ENCODE measurements at regions not wholly inside any gene's neighbourhood (a gene's known extent, or its start where the extent isn't known, plus 50 kb on each side); places are given as distances from the start of the nearest gene placed in this dataset.

GRCh38 chr6:84524636-84525035 is 239.8 kb downstream of the TBX18 start:
- DNase-seq (ENCODE audit: low read depth): no peak

- DNase-seq (ENCODE audit: low read depth): peak; percentile 80
These were observed 242.3 kb downstream of the TBX18 start for GRCh38 chr6:84522135-84522549.

GRCh38 chr6:84521511-84521910 is 242.9 kb downstream of the TBX18 start:
- DNase-seq (ENCODE audit: low read depth): no peak

GRCh38 chr6:84517741-84518530 is 246.5 kb downstream of the TBX18 start:
- no peak for DNase-seq (ENCODE audit: low read depth)

- DNase-seq (ENCODE audit: low read depth): no peak
These were observed 248.2 kb downstream of the TBX18 start for GRCh38 chr6:84516154-84516553.

DNA sequence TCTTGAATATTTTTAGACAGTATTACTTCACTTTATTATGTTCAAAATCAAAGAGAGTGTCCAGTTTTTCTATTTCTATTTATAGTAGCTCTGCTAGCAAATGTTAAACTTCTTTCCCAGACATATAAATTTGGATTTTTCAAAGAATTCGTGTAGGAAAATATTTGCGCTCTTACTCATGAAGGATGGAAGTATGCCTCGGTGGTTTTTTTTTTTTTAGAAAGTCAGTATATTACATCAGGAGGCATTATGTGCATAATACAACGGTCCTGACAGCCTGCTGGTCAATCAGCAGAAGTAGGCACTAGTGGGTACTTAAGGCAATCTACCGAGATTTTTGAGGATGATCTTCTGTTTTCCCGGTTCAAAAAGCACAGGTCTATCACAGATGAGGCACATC is 249.3 kb downstream of the TBX18 start:
- DNase-seq (ENCODE audit: low read depth): no peak

DNA sequence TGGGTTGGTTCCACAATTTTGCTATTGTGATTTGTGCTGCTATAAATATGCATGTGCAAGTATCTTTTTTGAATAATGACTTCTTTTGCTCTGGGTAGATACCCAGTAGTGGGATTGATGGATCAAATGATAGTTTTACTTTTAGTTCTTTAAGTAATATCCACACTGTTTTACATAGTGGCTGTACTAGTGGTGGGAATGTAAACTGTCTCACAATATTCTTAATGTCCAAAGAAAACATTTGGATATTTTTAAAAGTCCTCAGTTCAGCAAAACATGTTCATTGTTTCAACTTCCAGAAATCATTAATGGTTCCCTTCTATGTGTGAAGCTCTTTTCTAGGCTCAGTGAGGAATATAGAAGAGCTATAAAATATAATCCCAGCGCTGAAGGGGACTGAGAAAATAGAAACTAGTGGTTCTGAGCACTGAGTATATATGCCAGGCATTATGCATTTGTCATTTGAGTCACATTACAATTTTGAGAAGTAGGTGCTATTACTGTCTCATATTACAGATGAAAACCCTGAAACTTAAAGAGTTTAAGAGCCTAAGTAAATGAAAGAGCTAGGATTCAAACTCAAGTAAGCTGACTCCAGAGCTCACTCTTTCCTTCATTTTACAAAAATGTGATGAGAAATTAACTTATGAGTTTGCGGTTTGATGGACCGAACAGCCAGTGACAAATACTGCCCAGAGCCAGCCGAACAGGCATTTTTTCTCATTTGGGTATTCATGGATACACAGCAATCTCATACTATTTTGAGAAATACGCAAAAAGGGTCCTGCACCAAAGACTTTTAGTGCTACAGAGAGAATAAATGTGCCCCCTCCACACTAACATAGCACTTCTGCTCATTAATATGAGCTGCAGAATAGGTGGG is 250.1 kb downstream of the TBX18 start:
- DNase-seq (ENCODE audit: low read depth): no peak

DNA sequence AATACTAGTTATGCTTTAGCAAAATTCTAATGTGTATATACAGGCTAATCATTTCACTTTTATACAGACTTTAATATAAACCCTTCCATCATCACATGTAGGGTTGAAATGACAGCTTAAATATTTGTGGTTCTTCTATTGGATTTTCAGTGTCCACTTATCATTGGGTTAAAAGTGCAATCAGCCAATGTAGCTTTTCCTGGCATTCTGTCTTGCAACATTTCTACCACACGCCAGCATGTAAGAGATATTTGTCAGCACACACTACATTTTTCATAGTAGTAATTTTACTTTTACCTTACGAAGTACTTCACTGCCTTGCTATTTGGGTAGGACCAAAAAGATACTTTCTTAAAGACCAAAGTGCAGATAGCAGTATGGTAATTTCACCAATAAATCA is 252.0 kb downstream of the TBX18 start:
- no peak for DNase-seq (ENCODE audit: low read depth)

- DNase-seq (ENCODE audit: low read depth): no peak
These were observed 252.5 kb downstream of the TBX18 start for GRCh38 chr6:84511929-84512328.

GRCh38 chr6:84508981-84509380 is 255.4 kb downstream of the TBX18 start:
- DNase-seq (ENCODE audit: low read depth): no peak

DNA sequence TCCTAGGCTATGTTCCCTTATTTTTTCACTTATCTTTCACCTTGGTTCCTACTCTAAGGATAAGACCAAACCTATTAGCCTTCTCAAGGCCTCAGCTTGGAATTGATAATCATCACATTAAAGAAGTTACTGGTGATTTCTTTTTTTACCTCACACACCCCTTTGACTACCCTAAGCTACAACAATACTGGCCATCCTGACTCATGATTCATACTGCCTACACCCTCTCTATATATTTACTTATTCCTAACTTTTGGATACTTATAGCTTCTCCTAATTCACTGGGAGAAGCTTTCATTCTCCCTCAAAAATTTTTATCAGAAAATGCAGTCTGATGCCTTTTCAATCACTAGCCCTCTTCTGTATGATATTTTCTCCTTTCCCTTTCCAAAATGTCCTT is 256.1 kb downstream of the TBX18 start:
- DNase-seq (ENCODE audit: low read depth): no peak

- DNase-seq (ENCODE audit: low read depth): no peak
These were observed 260.4 kb downstream of the TBX18 start for GRCh38 chr6:84504025-84504424.

GRCh38 chr6:84501315-84501714 is 263.1 kb downstream of the TBX18 start:
- DNase-seq (ENCODE audit: low read depth): no peak

- peak; percentile 62 for DNase-seq (ENCODE audit: low read depth)
These were observed 263.7 kb downstream of the TBX18 start for GRCh38 chr6:84500726-84501125.

DNA sequence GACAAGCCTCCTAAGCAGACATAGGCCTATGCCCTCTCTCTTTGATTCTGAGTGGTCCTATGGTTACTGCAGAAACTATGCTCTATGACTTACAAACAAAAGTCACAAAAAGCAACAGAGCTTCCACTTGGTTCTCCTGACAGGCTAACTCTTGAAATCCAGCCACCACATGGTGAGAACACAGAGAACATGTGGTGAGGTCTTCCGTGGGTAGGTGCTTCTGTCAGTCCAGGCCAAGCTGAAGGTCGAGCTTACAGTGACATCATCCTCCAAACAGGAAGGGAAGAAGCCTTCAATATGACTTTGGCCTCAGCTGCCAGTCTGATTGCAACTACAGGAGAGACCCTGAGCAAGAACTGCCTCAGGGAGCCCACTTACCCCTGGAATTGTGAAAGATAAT is 265.5 kb downstream of the TBX18 start:
- no peak for DNase-seq (ENCODE audit: low read depth)

DNA sequence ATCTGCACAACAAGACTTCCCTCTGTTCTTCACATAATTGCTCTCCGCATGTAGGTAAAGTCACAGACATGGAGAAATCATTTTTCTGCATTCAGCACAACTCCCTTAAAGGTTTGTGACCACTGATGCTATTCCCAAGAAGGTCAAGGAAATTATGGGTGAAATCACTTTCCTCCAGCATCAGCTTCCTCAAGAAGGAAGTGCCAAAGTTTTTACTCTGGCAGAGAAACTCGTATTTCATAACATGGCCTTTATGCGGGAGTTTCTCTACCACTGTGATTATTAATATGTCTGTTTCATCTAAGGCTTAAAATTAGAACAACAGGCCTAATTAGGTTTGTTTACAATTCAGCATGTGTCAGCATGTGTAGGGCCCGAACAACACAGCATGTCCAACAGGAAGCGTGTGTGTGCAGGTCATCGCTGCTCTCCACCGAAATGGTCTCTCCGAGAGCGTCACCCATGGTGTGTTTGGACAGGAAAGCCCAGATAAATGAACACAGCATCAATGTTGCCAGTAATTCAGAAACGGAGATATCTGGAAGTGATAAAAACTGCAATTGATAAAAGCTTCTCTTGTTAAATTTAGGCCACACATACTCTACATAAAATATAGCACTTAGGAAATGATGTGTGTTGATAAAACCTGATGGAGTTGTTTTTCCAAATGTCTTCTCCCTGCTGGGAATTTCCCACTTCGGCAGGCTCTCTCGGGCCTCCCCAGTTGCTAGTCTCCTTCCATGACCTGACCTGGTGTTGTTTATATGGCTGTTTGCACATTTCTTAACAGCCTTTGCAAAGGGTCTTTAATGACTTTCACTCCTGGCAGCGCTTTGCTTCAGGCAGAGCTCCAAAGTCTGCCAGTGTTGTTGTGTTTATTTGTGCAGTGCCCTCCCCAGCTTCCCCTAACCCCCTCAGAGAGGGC is 265.1 kb upstream of the CEP162 start:
- DNase-seq (ENCODE audit: low read depth): no peak

DNA sequence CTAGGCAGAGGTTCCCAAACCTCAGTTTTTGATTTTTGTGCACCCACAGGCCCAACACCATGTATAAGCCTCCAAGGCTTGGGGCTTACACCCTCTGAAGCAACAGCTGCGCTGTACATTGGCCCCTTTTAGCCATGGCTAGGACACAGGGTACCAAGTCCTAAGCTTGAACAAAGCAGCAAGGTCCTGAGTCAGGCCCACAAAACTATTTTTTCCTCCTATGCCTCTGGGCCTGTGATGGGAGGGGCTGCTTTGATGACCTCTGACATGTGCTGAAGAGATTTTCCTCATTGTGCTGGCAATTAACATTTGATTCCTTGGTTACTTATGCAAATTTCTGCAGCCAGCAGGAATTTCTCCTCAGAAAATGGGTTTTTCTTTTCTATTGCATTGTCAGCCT is 262.2 kb upstream of the CEP162 start:
- no peak for DNase-seq (ENCODE audit: low read depth)

DNA sequence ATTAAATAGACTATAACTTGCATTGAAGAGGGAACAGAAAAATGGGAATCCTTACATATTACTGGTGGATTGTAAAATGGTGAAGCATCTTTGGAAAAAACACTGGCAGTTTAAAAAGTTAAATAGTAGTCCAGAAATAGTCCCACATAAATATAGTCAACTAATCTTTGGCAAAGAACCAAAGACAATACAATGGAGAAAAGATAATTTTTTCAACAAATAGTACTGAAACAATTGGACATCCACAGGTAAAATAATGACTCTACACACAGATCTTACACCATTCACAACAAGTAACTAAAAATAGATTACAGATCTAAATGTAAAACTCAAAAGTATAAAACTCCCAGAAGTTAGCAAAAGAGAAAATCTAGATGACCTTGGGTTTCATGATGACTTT is 259.1 kb upstream of the CEP162 start:
- no peak for DNase-seq (ENCODE audit: low read depth)

DNA sequence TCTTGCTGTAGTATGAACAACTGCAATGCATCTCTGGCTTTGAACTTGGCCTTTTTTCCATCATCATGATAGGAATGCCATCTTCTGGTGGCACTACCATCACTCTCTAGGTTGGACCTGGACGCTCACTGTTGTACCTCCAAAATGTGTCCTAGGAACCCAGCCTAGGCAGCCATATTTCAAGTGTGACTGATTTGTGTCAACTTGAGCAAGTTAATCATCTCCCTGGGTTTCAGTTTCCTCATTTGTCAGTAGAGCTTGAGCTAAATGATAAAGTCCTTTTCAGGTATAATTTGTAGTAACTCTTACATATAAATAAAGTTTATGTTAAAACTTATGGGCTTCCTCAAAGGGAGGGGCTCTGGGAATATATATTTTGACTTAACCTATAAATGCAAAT is 241.7 kb upstream of the CEP162 start:
- no peak for DNase-seq (ENCODE audit: low read depth)

DNA sequence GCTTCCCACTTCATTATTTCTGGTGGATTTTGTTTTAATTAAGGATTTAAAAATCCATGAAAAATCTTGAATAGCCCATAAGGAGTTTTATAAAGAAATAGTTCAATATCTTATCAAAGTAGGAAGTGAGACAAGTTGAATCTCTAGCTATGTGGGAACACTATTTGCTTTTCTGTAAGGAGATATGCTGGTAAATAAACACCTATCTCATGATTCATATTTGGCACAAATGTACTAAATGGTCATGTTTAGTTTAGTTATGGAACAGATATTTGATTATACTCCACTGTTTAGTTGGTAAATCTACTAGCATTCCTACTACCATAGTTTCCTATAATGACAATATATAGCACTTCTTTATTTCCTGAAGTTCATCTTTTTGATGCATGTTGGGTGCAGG is 239.9 kb upstream of the CEP162 start:
- DNase-seq (ENCODE audit: low read depth): no peak

DNA sequence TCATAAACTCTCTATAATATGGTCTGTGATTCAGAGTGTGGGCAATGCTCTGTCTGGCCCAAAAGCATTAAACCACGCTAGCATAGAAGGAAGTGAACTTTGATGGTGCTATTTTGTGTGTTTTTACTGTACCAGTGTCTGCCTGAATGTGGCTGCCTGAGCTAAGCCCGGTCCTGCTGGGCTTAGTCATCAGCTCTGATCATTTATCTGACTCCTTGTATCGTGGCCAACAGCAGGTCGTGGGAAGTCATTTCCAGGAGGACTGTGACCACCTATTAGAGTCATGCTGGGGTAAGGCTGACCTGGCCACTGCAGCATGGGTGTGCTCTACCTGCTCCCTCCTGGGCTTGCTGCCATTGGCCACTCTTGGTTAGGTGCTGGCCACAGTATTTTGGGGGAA is 239.1 kb upstream of the CEP162 start:
- DNase-seq (ENCODE audit: low read depth): no peak

- no peak for DNase-seq (ENCODE audit: low read depth)
These were observed 237.0 kb upstream of the CEP162 start for GRCh38 chr6:84464471-84464870.
